ENCODE measurements at regions not wholly inside any gene's neighbourhood (a gene's known extent, or its start where the extent isn't known, plus 50 kb on each side); places are given as distances from the start of the nearest gene placed in this dataset.
"Not testable (repeated sequence)": the region's sequence is repeated elsewhere in the genome, so short reads cannot be mapped to it uniquely, and the experiment has no call there.

- TF ChIP-seq POLR2A (IDR thresholded peaks at IDR 0.05); CTCF (IDR thresholded peaks at IDR 0.05 in 8 of 11, conservative IDR thresholded peaks at IDR 0.05 in 3 of 11): not testable (repeated sequence)
These were observed 1520.7 kb downstream of the KHDRBS2 start for GRCh38 chr6:60765331-60765730.
